ENCODE measurements at regions not wholly inside any gene's neighbourhood (a gene's known extent, or its start where the extent isn't known, plus 50 kb on each side); places are given as distances from the start of the nearest gene placed in this dataset.

DNA sequence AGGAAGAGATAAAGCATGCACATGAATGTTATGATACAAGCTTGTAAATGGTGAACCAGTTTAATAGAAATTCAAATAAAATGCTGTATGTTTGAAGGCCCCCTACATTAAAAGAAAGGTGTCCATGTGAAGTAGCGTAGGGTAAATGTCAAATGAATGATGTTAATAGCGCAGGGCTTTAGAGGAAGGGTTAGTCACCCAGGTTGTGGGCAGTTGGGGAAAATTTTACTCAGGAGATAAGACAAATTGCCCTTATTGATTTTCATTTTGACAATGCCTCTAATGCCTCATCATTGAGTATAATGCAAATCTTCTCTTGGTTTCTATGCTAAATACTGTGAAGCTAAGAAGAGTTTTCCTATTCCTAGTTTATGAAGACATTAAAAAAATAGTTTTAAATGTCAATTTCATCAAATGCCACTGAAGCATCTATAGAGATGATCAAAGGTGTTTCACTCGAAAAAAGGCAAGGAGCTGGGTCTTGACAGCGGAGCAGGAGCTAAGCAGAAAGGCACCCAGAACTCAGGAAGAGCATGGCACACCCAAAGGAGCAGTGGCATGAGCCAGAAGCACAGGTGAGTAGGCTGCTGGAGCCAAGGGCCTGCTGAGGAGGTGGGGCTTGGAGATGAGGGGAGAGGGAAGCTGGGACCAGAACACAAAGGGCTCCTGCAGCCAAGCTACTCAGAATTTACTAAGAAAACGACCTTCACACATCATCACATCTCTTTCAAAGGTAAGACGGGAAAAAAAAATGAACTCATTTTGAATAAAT lies 129.3 kb upstream of the ACKR3 start:
- Histone ChIP-seq H3K27ac (ENCODE audit: control insufficient read depth, insufficient read depth, low read length) (no peak overlapping the region), H3K27me3 (ENCODE audit: control insufficient read depth, extremely low read depth, insufficient read depth, low read length) (no peaks in the 10 kb centered on the region), H2AFZ (ENCODE audit: control insufficient read depth, low read length) (no peak overlapping the region), H4K20me1 (ENCODE audit: control insufficient read depth, extremely low read depth, insufficient read depth, low read length) (no peaks in the 10 kb centered on the region), H3K4me1 (ENCODE audit: control insufficient read depth, extremely low read depth, insufficient read depth, low read length) (no peaks in the 10 kb centered on the region), H3K79me2 (ENCODE audit: control insufficient read depth, insufficient read depth, low read length) (no peaks in the 10 kb centered on the region), H3K36me3 (ENCODE audit: control insufficient read depth in 2 of 2, extremely low read depth in 1 of 2, insufficient read depth in 2 of 2, low read length in 2 of 2) (no peaks in the 10 kb centered on the region), H3K4me2 (ENCODE audit: control insufficient read depth, extremely low read depth, insufficient read depth, low read depth, low read length) (no peak overlapping the region), H3K9me3 (ENCODE audit: control insufficient read depth, low read depth, low read length) (no peaks in the 10 kb centered on the region), H3K9me1 (ENCODE audit: control insufficient read depth, extremely low read depth, insufficient read depth, low read length) (no peaks in the 10 kb centered on the region), H3K9ac (ENCODE audit: control insufficient read depth, extremely low read depth, insufficient read depth, low read length) (no peak overlapping the region), H3K4me3 (ENCODE audit: control insufficient read depth in 2 of 3, extremely low read depth in 1 of 3, insufficient read depth in 2 of 3, low read depth in 1 of 3, low read length in 3 of 3) (no peak overlapping the region)
- dilution Hi-C loops (cut with MboI; ENCODE audit: extremely low pct_ligation_motif_present, low sequenced_read_pairs), result no loop called here
- no peak for TF ChIP-seq EZH2 (IDR thresholded peaks at IDR 0.05; ENCODE audit: low read length)
- TF ChIP-seq, protein P1, sequence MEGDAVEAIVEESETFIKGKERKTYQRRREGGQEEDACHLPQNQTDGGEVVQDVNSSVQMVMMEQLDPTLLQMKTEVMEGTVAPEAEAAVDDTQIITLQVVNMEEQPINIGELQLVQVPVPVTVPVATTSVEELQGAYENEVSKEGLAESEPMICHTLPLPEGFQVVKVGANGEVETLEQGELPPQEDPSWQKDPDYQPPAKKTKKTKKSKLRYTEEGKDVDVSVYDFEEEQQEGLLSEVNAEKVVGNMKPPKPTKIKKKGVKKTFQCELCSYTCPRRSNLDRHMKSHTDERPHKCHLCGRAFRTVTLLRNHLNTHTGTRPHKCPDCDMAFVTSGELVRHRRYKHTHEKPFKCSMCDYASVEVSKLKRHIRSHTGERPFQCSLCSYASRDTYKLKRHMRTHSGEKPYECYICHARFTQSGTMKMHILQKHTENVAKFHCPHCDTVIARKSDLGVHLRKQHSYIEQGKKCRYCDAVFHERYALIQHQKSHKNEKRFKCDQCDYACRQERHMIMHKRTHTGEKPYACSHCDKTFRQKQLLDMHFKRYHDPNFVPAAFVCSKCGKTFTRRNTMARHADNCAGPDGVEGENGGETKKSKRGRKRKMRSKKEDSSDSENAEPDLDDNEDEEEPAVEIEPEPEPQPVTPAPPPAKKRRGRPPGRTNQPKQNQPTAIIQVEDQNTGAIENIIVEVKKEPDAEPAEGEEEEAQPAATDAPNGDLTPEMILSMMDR (optimal IDR thresholded peaks at IDR 0.05 in 1 of 3, IDR thresholded peaks at IDR 0.05 in 1 of 3, conservative IDR thresholded peaks at IDR 0.05 in 1 of 3; ENCODE audit: extremely low read depth in 1 of 3, insufficient read depth in 2 of 3, low read length in 3 of 3), result no peak
- FAIRE-seq (no peak), DNase-seq (ENCODE audit: low read depth, low spot score) (no peak)

GRCh38 chr2:236444187-236444586 lies 125.4 kb upstream of the ACKR3 start:
- FAIRE-seq, result no peak

More at GRCh38 chr2:236444187-236444586, 125.4 kb upstream of the ACKR3 start:
- H4K20me1 ChIP-seq (ENCODE audit: control insufficient read depth, extremely low read depth, insufficient read depth, low read length), result no peaks in the 10 kb centered on the region
- DNase-seq (ENCODE audit: low read depth, low spot score), result no peak
- H3K4me3 ChIP-seq (ENCODE audit: control insufficient read depth in 2 of 3, extremely low read depth in 1 of 3, insufficient read depth in 2 of 3, low read depth in 1 of 3, low read length in 3 of 3), result no peak overlapping the region
- peaks cover 2% of the 10 kb centered on the region for H3K4me1 ChIP-seq (ENCODE audit: control insufficient read depth, extremely low read depth, insufficient read depth, low read length)
- H3K79me2 ChIP-seq (ENCODE audit: control insufficient read depth, insufficient read depth, low read length), result no peaks in the 10 kb centered on the region
- H3K27me3 ChIP-seq (ENCODE audit: control insufficient read depth, extremely low read depth, insufficient read depth, low read length), result no peaks in the 10 kb centered on the region
- no peak overlapping the region for H3K4me2 ChIP-seq (ENCODE audit: control insufficient read depth, extremely low read depth, insufficient read depth, low read depth, low read length)
- TF ChIP-seq EZH2 (IDR thresholded peaks at IDR 0.05; ENCODE audit: low read length), result no peak
- TF ChIP-seq, protein P1 (optimal IDR thresholded peaks at IDR 0.05 in 1 of 3, IDR thresholded peaks at IDR 0.05 in 1 of 3, conservative IDR thresholded peaks at IDR 0.05 in 1 of 3; ENCODE audit: extremely low read depth in 1 of 3, insufficient read depth in 2 of 3, low read length in 3 of 3), result no peak
- no peak overlapping the region for H2AFZ ChIP-seq (ENCODE audit: control insufficient read depth, low read length)
- no peaks in the 10 kb centered on the region for H3K36me3 ChIP-seq (ENCODE audit: control insufficient read depth in 2 of 2, extremely low read depth in 1 of 2, insufficient read depth in 2 of 2, low read length in 2 of 2)
- H3K9me3 ChIP-seq (ENCODE audit: control insufficient read depth, low read depth, low read length), result no peaks in the 10 kb centered on the region
- dilution Hi-C loops (cut with MboI; ENCODE audit: extremely low pct_ligation_motif_present, low sequenced_read_pairs), result no loop called here
- no peak overlapping the region for H3K27ac ChIP-seq (ENCODE audit: control insufficient read depth, insufficient read depth, low read length)
- no peaks in the 10 kb centered on the region for H3K9me1 ChIP-seq (ENCODE audit: control insufficient read depth, extremely low read depth, insufficient read depth, low read length)
- H3K9ac ChIP-seq (ENCODE audit: control insufficient read depth, extremely low read depth, insufficient read depth, low read length), result no peak overlapping the region

Data from keratinocyte (primary cell).